H1 (cell line): ENCODE measurements at regions not wholly inside any gene's neighbourhood (a gene's known extent, or its start where the extent isn't known, plus 50 kb on each side); places are given as distances from the start of the nearest gene placed in this dataset.

Source experiments
- CTCF ChIA-PET: fragments of 300-600 bp; sonication (Branson Sonifier 250); formaldehyde crosslinking; loops from one replicate; lab custom pipeline; 2021; ENCODE audit not compliant: partially characterized antibody; lab: Charles Lee
- POLR2A ChIA-PET: fragments of 300-600 bp; sonication (Branson Sonifier 250); formaldehyde crosslinking; loops from one replicate; lab custom pipeline; 2021; ENCODE audit warnings: inconsistent platforms; ENCODE audit not compliant: partially characterized antibody; lab: Charles Lee
- DNase-seq, 2 experiments: peaks; one replicate each; pipeline versions ENCODE4 v3.0.0 to v3.0.0-alpha.2; 2010 to 2022; ENCODE audit warnings: low spot score in 2 of 2, low read depth in 1 of 2, mixed read lengths in 1 of 2
- FAIRE-seq: peaks from 2 replicates; lab custom pipeline; 2011; peaks lifted over from hg19 to GRCh38; lab: Jason Lieb, UNC
- H2AFZ ChIP-seq: 2 replicates; pipeline ENCODE4 v1.8.1; 2012; ENCODE audit warnings: low read length, inconsistent platforms
- H2AK5ac ChIP-seq: 2 replicates; pipeline ENCODE4 v1.6.1; 2013; ENCODE audit warnings: low read depth, low read length
- H2BK120ac ChIP-seq: replicated peaks from 2 replicates; pipeline ENCODE3; 2013; ENCODE audit warnings: low read depth, low read length, inconsistent platforms
- H2BK12ac ChIP-seq: 2 replicates; pipeline ENCODE4 v1.6.1; 2013; ENCODE audit warnings: low read depth, low read length
- H2BK15ac ChIP-seq: 2 replicates; pipeline ENCODE4 v1.6.1; 2013; ENCODE audit warnings: low read length
- H2BK20ac ChIP-seq: 2 replicates; pipeline ENCODE4 v1.6.1; 2013; ENCODE audit warnings: low read length
- H2BK5ac ChIP-seq: 2 replicates; pipeline ENCODE4 v1.6.1; 2013; ENCODE audit warnings: low read depth, low read length
- H3K14ac ChIP-seq: 2 replicates; pipeline ENCODE4 v1.6.1; 2013; ENCODE audit warnings: inconsistent platforms; ENCODE audit not compliant: insufficient read length
- H3K18ac ChIP-seq: 2 replicates; pipeline ENCODE4 v1.6.1; 2013; ENCODE audit warnings: low read length; ENCODE audit errors: extremely low read depth
- H3K23ac ChIP-seq: 2 replicates; pipeline ENCODE4 v1.6.1; 2013; ENCODE audit warnings: inconsistent platforms; ENCODE audit not compliant: insufficient read length
- H3K23me2 ChIP-seq: 2 replicates; pipeline ENCODE4 v1.6.1; 2013; ENCODE audit warnings: low read depth, low read length
- H3K27ac ChIP-seq: 2 replicates; pipeline ENCODE4 v1.6.1; 2011; ENCODE audit warnings: low read depth, low read length, inconsistent platforms
- H3K27me3 ChIP-seq, 4 experiments: replicated peaks in 1 of 4; 1 replicate in 1 of 4; 2 replicates in 3 of 4; pipeline versions ENCODE4 v1.6.1 to v1.8.1; 2011 to 2013; ENCODE audit warnings: low read length in 3 of 4, mild to moderate bottlenecking in 3 of 4, inconsistent platforms in 2 of 4, mixed read lengths in 2 of 4, moderate library complexity in 1 of 4; ENCODE audit not compliant: control insufficient read depth in 3 of 4, insufficient read depth in 3 of 4; ENCODE audit errors: extremely low read depth in 1 of 4
- H3K36me3 ChIP-seq, 4 experiments: 2 replicates each; pipeline versions ENCODE4 v1.6.1 to v1.8.1; 2011 to 2013; ENCODE audit warnings: mild to moderate bottlenecking in 4 of 4, low read length in 3 of 4, moderate library complexity in 2 of 4, control low read depth in 1 of 4, inconsistent platforms in 1 of 4; ENCODE audit not compliant: insufficient read depth in 4 of 4, control insufficient read depth in 2 of 4
- H3K4ac ChIP-seq: replicated peaks from 2 replicates; pipeline ENCODE3; 2013; ENCODE audit warnings: low read length, low read depth, mixed read lengths, inconsistent platforms; ENCODE audit not compliant: insufficient read length
- H3K4me1 ChIP-seq, 4 experiments: replicated peaks in 1 of 4; 1 replicate in 1 of 4; 2 replicates in 3 of 4; pipeline versions ENCODE4 v1.6.1 to v1.8.1; 2011 to 2013; ENCODE audit warnings: low read length in 3 of 4, inconsistent platforms in 2 of 4, mixed read lengths in 1 of 4; ENCODE audit not compliant: insufficient read depth in 4 of 4, control insufficient read depth in 3 of 4
- H3K4me2 ChIP-seq, 2 experiments: 2 replicates each; pipeline versions ENCODE4 v1.6.1 to v1.8.1; 2011 to 2013; ENCODE audit warnings: low read depth in 2 of 2, low read length in 2 of 2, control low read depth in 1 of 2, inconsistent platforms in 1 of 2, mild to moderate bottlenecking in 1 of 2; ENCODE audit not compliant: insufficient read depth in 1 of 2
- H3K4me3 ChIP-seq, 4 experiments: fragments of 200-600, 300-600 bp in 1 of 4; sonication (generic), shearing (Covaris generic), sonication (Bioruptor Twin) in 1 of 4; 2 replicates each; pipeline versions ENCODE4 v1.5.1 to v1.8.1; 2011 to 2016; ENCODE audit warnings: low read length in 4 of 4, low read depth in 3 of 4, control low read depth in 2 of 4, inconsistent platforms in 2 of 4, mild to moderate bottlenecking in 2 of 4, mixed read lengths in 1 of 4, moderate library complexity in 1 of 4; ENCODE audit not compliant: insufficient read depth in 2 of 4; ENCODE audit errors: extremely low read depth in 1 of 4
- H3K56ac ChIP-seq: replicated peaks from 2 replicates; pipeline ENCODE3; 2013; ENCODE audit warnings: low read depth, mild to moderate bottlenecking, mixed read lengths, low read length, inconsistent platforms; ENCODE audit not compliant: insufficient read length
- H3K79me1 ChIP-seq: 2 replicates; pipeline ENCODE4 v1.6.1; 2013; ENCODE audit warnings: low read depth, low read length, control low read depth
- H3K79me2 ChIP-seq, 2 experiments: 2 replicates each; pipeline versions ENCODE4 v1.6.1 to v1.8.1; 2012 to 2013; ENCODE audit warnings: low read length in 2 of 2, mild to moderate bottlenecking in 2 of 2, inconsistent platforms in 1 of 2; ENCODE audit not compliant: insufficient read depth in 2 of 2, control insufficient read depth in 1 of 2
- H3K9ac ChIP-seq, 4 experiments: replicated peaks in 1 of 4; 1 replicate in 1 of 4; 2 replicates in 3 of 4; pipeline versions ENCODE4 v1.6.1 to v1.8.1; 2011 to 2013; ENCODE audit warnings: low read depth in 3 of 4, low read length in 3 of 4, control low read depth in 2 of 4, mild to moderate bottlenecking in 2 of 4, moderate library complexity in 2 of 4, inconsistent platforms in 1 of 4; ENCODE audit errors: extremely low read depth in 1 of 4
- H3K9me3 ChIP-seq, 2 experiments: 2 replicates each; pipeline versions ENCODE4 v1.6.1 to v1.8.1; 2012 to 2013; ENCODE audit warnings: mild to moderate bottlenecking in 2 of 2, moderate library complexity in 2 of 2, control low read depth in 1 of 2, inconsistent platforms in 1 of 2, low read depth in 1 of 2, low read length in 1 of 2, mixed read lengths in 1 of 2; ENCODE audit not compliant: insufficient read depth in 2 of 2
- H4K20me1 ChIP-seq, 2 experiments: replicated peaks in 1 of 2; 2 replicates each; pipeline versions ENCODE3 to v1.8.1; 2011 to 2013; ENCODE audit warnings: inconsistent platforms in 2 of 2, low read length in 2 of 2, mild to moderate bottlenecking in 1 of 2; ENCODE audit not compliant: insufficient read depth in 2 of 2, control insufficient read depth in 1 of 2
- H4K5ac ChIP-seq: 2 replicates; pipeline ENCODE4 v1.6.1; 2013; ENCODE audit warnings: low read length, low read depth, mixed read lengths, inconsistent platforms; ENCODE audit not compliant: insufficient read length
- H4K8ac ChIP-seq: 2 replicates; pipeline ENCODE4 v1.8.0; 2013; ENCODE audit warnings: mild to moderate bottlenecking, moderate library complexity, low read length, inconsistent platforms; ENCODE audit not compliant: insufficient read depth; ENCODE audit errors: extremely low read depth
- H4K91ac ChIP-seq: replicated peaks from 2 replicates; pipeline ENCODE3; 2013; ENCODE audit warnings: low read length, mixed read lengths, inconsistent platforms; ENCODE audit not compliant: insufficient read length
- CBX5 ChIP-seq: fragments of 300-800, 300-1000 bp; sonication (generic); IDR thresholded peaks from 2 replicates; pipeline ENCODE4 v1.7.1; 2016; ENCODE audit warnings: antibody characterized with exemption, low read length, low read depth
- CEBPB ChIP-seq: IDR thresholded peaks from 2 replicates; pipeline ENCODE4 v1.6.1; 2012; ENCODE audit warnings: low read depth, low read length
- GABPA ChIP-seq: IDR thresholded peaks from 2 replicates; pipeline ENCODE4 v1.6.1; 2011; ENCODE audit warnings: mild to moderate bottlenecking, low read length, moderate library complexity, borderline replicate concordance; ENCODE audit not compliant: insufficient read depth
- GTF2F1 ChIP-seq: IDR thresholded peaks from 2 replicates; pipeline ENCODE4 v1.6.1; 2012; ENCODE audit warnings: low read depth, low read length, improper control_type of control experiment, borderline replicate concordance
- JUN ChIP-seq: IDR thresholded peaks from 2 replicates; pipeline ENCODE4 v1.6.1; 2011; ENCODE audit warnings: low read depth, mild to moderate bottlenecking, improper control_type of control experiment, low read length
- KDM4A ChIP-seq: IDR thresholded peaks from one replicate; pipeline ENCODE4 v1.7.1; 2012; ENCODE audit warnings: low read depth, mild to moderate bottlenecking, moderate library complexity, low read length, inconsistent platforms; ENCODE audit not compliant: severe bottlenecking
- PHF8 ChIP-seq: fragments of 200-600 bp; sonication (generic); conservative IDR thresholded peaks from 2 replicates; pipeline ENCODE4 v1.7.1; 2012; ENCODE audit warnings: low read depth, mild to moderate bottlenecking, inconsistent platforms, low read length, moderate library complexity
- RNF2 ChIP-seq: fragments of 200-900, 300-1000 bp; sonication (generic); IDR thresholded peaks from 2 replicates; pipeline ENCODE4 v1.7.1; 2016; ENCODE audit warnings: borderline replicate concordance, low read depth, mild to moderate bottlenecking, antibody characterized with exemption, low read length; ENCODE audit not compliant: poor library complexity, severe bottlenecking; ENCODE audit errors: missing control alignments
- RXRA ChIP-seq: IDR thresholded peaks from 2 replicates; pipeline ENCODE4 v1.6.1; 2011; ENCODE audit warnings: low read depth, mild to moderate bottlenecking, low read length, moderate library complexity; ENCODE audit not compliant: insufficient read depth
- SAP30 ChIP-seq: fragments of 300-600 bp; sonication (generic); IDR thresholded peaks from 2 replicates; pipeline ENCODE4 v1.7.1; 2012; ENCODE audit warnings: low read length, moderate library complexity, mild to moderate bottlenecking, inconsistent platforms; ENCODE audit not compliant: insufficient read depth, insufficient replicate concordance
- SP2 ChIP-seq: IDR thresholded peaks from 2 replicates; pipeline ENCODE4 v1.6.1; 2012; ENCODE audit warnings: mild to moderate bottlenecking, low read length, inconsistent platforms
- SRF ChIP-seq: IDR thresholded peaks from 2 replicates; pipeline ENCODE4 v1.6.1; 2011; ENCODE audit warnings: mild to moderate bottlenecking, low read depth, low read length, moderate library complexity
- TAF7 ChIP-seq: optimal IDR thresholded peaks from 2 replicates; pipeline ENCODE3; 2011; ENCODE audit warnings: low read depth, mild to moderate bottlenecking, inconsistent platforms, low read length, moderate library complexity, borderline replicate concordance
- ZNF274 ChIP-seq: IDR thresholded peaks from 2 replicates; pipeline ENCODE4 v1.7.0; 2012; ENCODE audit warnings: low read length, borderline replicate concordance; ENCODE audit errors: extremely low read depth
- WGBS, 2 experiments: shearing (Covaris generic) in 1 of 2; methylation state at CpG; one replicate each; pipeline versions ENCODE4 v1.1.6 to v1.1.7; 2013 to 2015; ENCODE audit warnings: low lambda C conversion rate in 2 of 2, mixed read lengths in 2 of 2, inconsistent platforms in 1 of 2, low coverage in 1 of 2, missing lambda C conversion rate in 1 of 2; ENCODE audit not compliant: insufficient replicate concordance in 2 of 2, insufficient coverage in 1 of 2, insufficient read length in 1 of 2; ENCODE audit errors: extremely low coverage in 1 of 2, missing lambda C conversion rate in 1 of 2; 5-methylcytosine and 5-hydroxymethylcytosine counted together

GRCh38 chr17:63285551-63285950 lies 160.6 kb downstream of the CYB561 start:
- Histone ChIP-seq H3K9ac (no peak overlapping the region), H3K4me1 (peaks cover 0 to 6% (median 0%) of the 10 kb centered on the region in 4 experiments; a peak in 1 of 7 replicates), H4K20me1 (no peaks in the 10 kb centered on the region), H2BK120ac (no peak overlapping the region), H3K14ac (no peak overlapping the region), H3K4ac (no peak overlapping the region), H2AK5ac (no peak overlapping the region), H3K56ac (no peak overlapping the region), H3K4me3 (no peak overlapping the region), H3K27ac (no peak overlapping the region), H4K8ac (no peak overlapping the region), H3K36me3 (no peaks in the 10 kb centered on the region), H4K91ac (no peak overlapping the region), H2BK15ac (no peak overlapping the region), H3K4me2 (no peak overlapping the region), H3K18ac (no peak overlapping the region), H2AFZ (no peak overlapping the region), H2BK5ac (no peak overlapping the region), H3K79me2 (no peaks in the 10 kb centered on the region), H3K23me2 (no peaks in the 10 kb centered on the region), H4K5ac (no peak overlapping the region), H3K79me1 (no peaks in the 10 kb centered on the region), H3K23ac (no peak overlapping the region), H2BK12ac (no peak overlapping the region), H3K9me3 (peaks cover 5 to 7% of the 10 kb centered on the region in 2 experiments; a peak in 2 of 4 replicates), H3K27me3 (no peaks in the 10 kb centered on the region), H2BK20ac (no peak overlapping the region)
- FAIRE-seq (no peak), DNase-seq (no peak)
- ChIA-PET POLR2A (no interaction called here), CTCF (interaction anchor here (0.9 kb wide), 1 partner anchor 233 kb away, joined by 3 read pairs; no protein-coding TSS in a partner anchor)
- 93% methylated on average over 4 of the region's 4 CpGs; no CpG with 5 or more reads in 1 of the 2 experiments for WGBS, 2 experiments
- TF ChIP-seq GABPA (no peak), JUN (no peak), GTF2F1 (no peak), RXRA (no peak), RNF2 (no peak), CEBPB (no peak), PHF8 (no peak), SP2 (no peak), CBX5 (no peak), TAF7 (no peak), SRF (no peak), KDM4A (no peak), ZNF274 (no peak), SAP30 (no peak)
